NT2/D1 (cell line): ENCODE measurements at regions not wholly inside any gene's neighbourhood (a gene's known extent, or its start where the extent isn't known, plus 50 kb on each side); places are given as distances from the start of the nearest gene placed in this dataset.

Experiments used
- SUZ12 ChIP-seq: IDR thresholded peaks from 2 replicates; pipeline ENCODE4 v1.6.1; 2011; ENCODE audit not compliant: insufficient read length, insufficient read depth; ENCODE audit errors: extremely low read depth
- YY1 ChIP-seq: IDR thresholded peaks from 2 replicates; pipeline ENCODE4 v1.6.1; 2011; ENCODE audit not compliant: insufficient read length, insufficient read depth
- ZNF274 ChIP-seq: IDR thresholded peaks from 2 replicates; pipeline ENCODE4 v1.6.1; 2011; ENCODE audit warnings: mild to moderate bottlenecking, low read depth, low read length

DNA sequence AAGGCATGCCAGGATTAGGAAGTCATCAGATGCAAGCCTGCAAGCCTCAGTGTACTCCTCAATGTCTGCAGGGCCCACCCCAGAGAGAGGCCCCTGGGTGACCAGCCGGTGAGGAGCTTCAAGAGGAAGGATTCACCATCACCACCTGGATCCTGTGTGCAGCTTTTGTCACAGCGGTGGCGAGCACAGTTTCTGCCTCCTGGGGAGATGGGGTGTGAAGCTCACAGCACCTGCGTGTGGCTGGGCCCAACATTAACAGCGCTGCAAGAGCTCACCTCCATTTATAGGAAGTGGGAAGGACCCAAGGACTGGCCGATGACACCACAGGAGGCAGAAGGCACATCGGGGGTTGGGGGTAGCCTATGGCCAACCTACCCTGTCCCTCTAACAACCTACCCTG lies 235.3 kb downstream of the CTTN start:
- TF ChIP-seq ZNF274 (no peak), YY1 (no peak), SUZ12 (no peak)
